K562 (cell line): ENCODE measurements at regions not wholly inside any gene's neighbourhood (a gene's known extent, or its start where the extent isn't known, plus 50 kb on each side); places are given as distances from the start of the nearest gene placed in this dataset.

Experiments
- BHLHE40 ChIP-seq: IDR thresholded peaks from 2 replicates; pipeline ENCODE4 v1.6.1; 2011; ENCODE audit warnings: low read length, improper control_type of control experiment
- GABPA ChIP-seq: fragments of 200-800 bp; sonication (Bioruptor generic); conservative IDR thresholded peaks from 2 replicates; pipeline ENCODE4 v1.6.1; 2016; ENCODE audit warnings: low read depth, missing genetic modification characterization, missing compliant biosample characterization
- JUND ChIP-seq, 2 experiments: IDR thresholded peaks; 2 replicates in 1 of 2; 3 replicates in 1 of 2; pipeline ENCODE4 v1.6.1; 2011; ENCODE audit warnings: borderline replicate concordance in 2 of 2, low read depth in 2 of 2, low read length in 2 of 2, improper control_type of control experiment in 1 of 2, missing biosample characterization in 1 of 2, missing genetic modification characterization in 1 of 2, missing genetic modification reagents in 1 of 2
- MAFG ChIP-seq: fragments of 450-650 bp; conservative IDR thresholded peaks from 2 replicates; pipeline ENCODE4 v1.6.1; 2016; ENCODE audit warnings: missing genetic modification characterization, missing compliant biosample characterization
- NCOA4 ChIP-seq: fragments of 450-650 bp; IDR thresholded peaks from 2 replicates; pipeline ENCODE4 v1.6.1; 2018; ENCODE audit warnings: mild to moderate bottlenecking; ENCODE audit not compliant: partially characterized antibody
- SIN3A ChIP-seq, 2 experiments: fragments of 150-350 bp in 1 of 2; IDR thresholded peaks; 2 replicates each; pipeline ENCODE4 v1.6.1; 2011 to 2016; ENCODE audit warnings: borderline replicate concordance in 2 of 2, low read depth in 2 of 2, low read length in 2 of 2, mild to moderate bottlenecking in 2 of 2, moderate library complexity in 2 of 2; ENCODE audit not compliant: control insufficient read depth in 1 of 2
- STAT5B ChIP-seq: fragments of 250-450 bp; sonication (Bioruptor Pico); IDR thresholded peaks from 2 replicates; pipeline ENCODE4 v1.8.0; 2021; ENCODE audit warnings: mild to moderate bottlenecking, inconsistent platforms
- TSHZ1 ChIP-seq: fragments of 250-450 bp; sonication (Bioruptor Pico); IDR thresholded peaks from 2 replicates; pipeline ENCODE4 v1.4.0; 2020; ENCODE audit warnings: mild to moderate bottlenecking, moderate library complexity
- ZNF3 ChIP-seq: fragments of 250-450 bp; sonication (Bioruptor Pico); IDR thresholded peaks from 2 replicates; pipeline ENCODE4 v1.5.0; 2021; ENCODE audit warnings: mild to moderate bottlenecking, moderate library complexity
- TF ChIP-seq, protein P1 (sequence below), 3 experiments: IDR thresholded peaks in 2 of 3; conservative IDR thresholded peaks in 1 of 3; 2 replicates each; pipeline ENCODE4 v1.5.1; 2011 to 2012; ENCODE audit warnings: low read length in 3 of 3, mild to moderate bottlenecking in 3 of 3, control low read depth in 2 of 3, improper control_type of control experiment in 1 of 3, inconsistent platforms in 1 of 3, low read depth in 1 of 3, mixed read lengths in 1 of 3, moderate library complexity in 1 of 3; ENCODE audit not compliant: insufficient read depth in 2 of 3

DNA sequence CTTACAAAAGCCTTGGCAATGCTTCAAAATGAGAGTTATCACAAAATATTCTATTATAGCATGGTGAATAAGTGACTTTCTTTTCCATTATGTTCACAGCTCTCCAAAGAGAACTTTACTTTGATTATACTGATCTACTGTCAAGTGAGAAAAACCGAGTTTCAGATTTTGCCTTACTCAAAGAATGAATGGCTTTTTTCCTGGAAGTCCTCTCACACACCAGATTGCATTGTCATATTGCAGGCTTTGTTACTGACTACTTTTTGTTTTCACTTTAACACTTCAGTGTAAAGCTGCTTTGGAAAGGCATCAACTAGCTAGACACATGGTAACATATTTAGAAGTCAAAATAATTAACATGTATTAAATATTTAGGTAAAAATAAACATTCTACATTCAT is 765.2 kb upstream of the NUDT12 start:
- no peak for TF ChIP-seq TSHZ1 (CRISPR knock-in tag)
- TF ChIP-seq SIN3A (IDR thresholded peaks at IDR 0.05; ENCODE audit: borderline replicate concordance in 2 of 2, control insufficient read depth in 1 of 2, low read depth in 2 of 2, low read length in 2 of 2), result no peak
- TF ChIP-seq MAFG, result no peak
- no peak for TF ChIP-seq STAT5B
- no peak for TF ChIP-seq GABPA
- TF ChIP-seq BHLHE40, result no peak
- TF ChIP-seq, protein P1, sequence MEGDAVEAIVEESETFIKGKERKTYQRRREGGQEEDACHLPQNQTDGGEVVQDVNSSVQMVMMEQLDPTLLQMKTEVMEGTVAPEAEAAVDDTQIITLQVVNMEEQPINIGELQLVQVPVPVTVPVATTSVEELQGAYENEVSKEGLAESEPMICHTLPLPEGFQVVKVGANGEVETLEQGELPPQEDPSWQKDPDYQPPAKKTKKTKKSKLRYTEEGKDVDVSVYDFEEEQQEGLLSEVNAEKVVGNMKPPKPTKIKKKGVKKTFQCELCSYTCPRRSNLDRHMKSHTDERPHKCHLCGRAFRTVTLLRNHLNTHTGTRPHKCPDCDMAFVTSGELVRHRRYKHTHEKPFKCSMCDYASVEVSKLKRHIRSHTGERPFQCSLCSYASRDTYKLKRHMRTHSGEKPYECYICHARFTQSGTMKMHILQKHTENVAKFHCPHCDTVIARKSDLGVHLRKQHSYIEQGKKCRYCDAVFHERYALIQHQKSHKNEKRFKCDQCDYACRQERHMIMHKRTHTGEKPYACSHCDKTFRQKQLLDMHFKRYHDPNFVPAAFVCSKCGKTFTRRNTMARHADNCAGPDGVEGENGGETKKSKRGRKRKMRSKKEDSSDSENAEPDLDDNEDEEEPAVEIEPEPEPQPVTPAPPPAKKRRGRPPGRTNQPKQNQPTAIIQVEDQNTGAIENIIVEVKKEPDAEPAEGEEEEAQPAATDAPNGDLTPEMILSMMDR (IDR thresholded peaks at IDR 0.05 in 2 of 3, conservative IDR thresholded peaks at IDR 0.05 in 1 of 3; ENCODE audit: insufficient read depth in 2 of 3, low read depth in 1 of 3, low read length in 3 of 3), result no peak
- no peak for TF ChIP-seq JUND (IDR thresholded peaks at IDR 0.05; ENCODE audit: borderline replicate concordance, low read depth, low read length)
- no peak for TF ChIP-seq JUND (tag; IDR thresholded peaks at IDR 0.05; ENCODE audit: borderline replicate concordance, low read depth, low read length)
- TF ChIP-seq NCOA4, result no peak
- no peak for TF ChIP-seq ZNF3
